Fibroblast of gingiva (primary cell): ENCODE measurements at regions not wholly inside any gene's neighbourhood (a gene's known extent, or its start where the extent isn't known, plus 50 kb on each side); places are given as distances from the start of the nearest gene placed in this dataset.

Experiments used
- DNase-seq: peaks from one replicate; pipeline ENCODE4 v3.0.0-alpha.2; 2011; ENCODE audit warnings: low read depth

GRCh38 chr1:38396606-38397005 is 350.0 kb upstream of the POU3F1 start:
- no peak for DNase-seq

GRCh38 chr1:38394303-38394702 is 347.7 kb upstream of the POU3F1 start:
- no peak for DNase-seq

GRCh38 chr1:38392861-38393260 is 346.3 kb upstream of the POU3F1 start:
- DNase-seq, result no peak

GRCh38 chr1:38381256-38381655 is 334.7 kb upstream of the POU3F1 start:
- no peak for DNase-seq

- DNase-seq, result no peak
These were observed 330.0 kb upstream of the POU3F1 start for GRCh38 chr1:38376577-38376976.

DNA sequence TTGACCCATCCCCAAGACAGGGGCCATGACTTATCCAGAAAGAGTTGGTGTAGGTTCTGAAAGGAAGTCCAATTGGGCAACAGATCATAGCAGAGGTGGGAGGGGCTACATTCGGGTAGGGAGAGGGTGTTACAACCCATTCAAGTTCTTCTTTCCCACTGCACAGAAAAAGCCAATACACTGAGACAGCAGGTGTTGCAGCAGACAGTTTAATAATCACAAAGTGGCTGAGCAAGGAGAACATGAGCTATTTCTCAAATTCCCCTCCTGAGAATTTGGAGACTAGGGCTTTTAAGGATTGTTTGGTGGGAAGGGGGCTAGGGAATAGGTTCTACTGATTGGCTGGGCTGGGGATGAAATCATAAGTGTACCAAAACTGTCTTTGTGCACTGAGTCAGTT is 328.4 kb upstream of the POU3F1 start:
- no peak for DNase-seq

- no peak for DNase-seq
These were observed 324.9 kb upstream of the POU3F1 start for GRCh38 chr1:38371505-38371844.

- DNase-seq, result no peak
These were observed 324.3 kb upstream of the POU3F1 start for GRCh38 chr1:38370716-38371504.

DNA sequence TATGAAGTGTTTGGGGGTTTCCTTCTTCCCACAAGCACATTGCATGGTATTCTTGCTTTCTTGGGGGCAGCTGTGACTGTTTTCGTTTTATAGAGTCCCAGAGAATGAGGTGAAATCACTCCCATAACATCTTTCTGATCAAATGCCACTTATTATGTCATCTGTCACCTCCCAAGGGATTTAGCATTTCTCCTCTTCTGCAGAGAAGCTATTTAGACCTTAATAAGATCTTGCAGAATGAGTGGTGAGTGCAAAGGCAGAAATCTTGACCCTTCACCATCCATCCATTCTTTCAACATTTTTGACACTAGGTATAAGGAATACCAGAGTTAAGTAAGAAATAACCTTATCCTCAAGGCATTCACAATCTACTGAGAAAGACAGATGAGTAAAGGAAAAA is 318.6 kb upstream of the POU3F1 start:
- DNase-seq, result no peak

DNA sequence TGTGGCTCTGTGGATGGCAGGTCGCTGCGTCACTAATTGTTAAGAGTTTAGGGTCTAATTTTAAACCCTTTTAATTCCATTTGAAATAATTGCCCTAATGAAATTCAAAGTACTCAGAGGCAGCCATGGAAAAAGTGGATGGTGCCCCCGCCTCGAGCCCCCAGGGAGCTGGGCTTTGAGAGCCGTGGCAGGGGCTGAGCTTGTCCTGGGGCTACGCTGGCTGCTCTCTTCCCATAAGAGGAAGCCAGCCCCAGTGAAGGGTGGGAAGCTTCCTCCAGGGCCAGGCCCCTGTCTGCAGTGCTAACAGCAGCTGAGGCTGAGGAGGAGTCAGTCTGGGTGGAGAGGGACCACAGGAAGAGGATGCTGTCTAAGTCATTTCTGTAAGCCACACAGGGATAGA is 315.0 kb upstream of the POU3F1 start:
- DNase-seq, result no peak

GRCh38 chr1:38360807-38361206 is 314.2 kb upstream of the POU3F1 start:
- DNase-seq, result no peak

- no peak for DNase-seq
These were observed 307.4 kb upstream of the POU3F1 start for GRCh38 chr1:38353956-38354355.

DNA sequence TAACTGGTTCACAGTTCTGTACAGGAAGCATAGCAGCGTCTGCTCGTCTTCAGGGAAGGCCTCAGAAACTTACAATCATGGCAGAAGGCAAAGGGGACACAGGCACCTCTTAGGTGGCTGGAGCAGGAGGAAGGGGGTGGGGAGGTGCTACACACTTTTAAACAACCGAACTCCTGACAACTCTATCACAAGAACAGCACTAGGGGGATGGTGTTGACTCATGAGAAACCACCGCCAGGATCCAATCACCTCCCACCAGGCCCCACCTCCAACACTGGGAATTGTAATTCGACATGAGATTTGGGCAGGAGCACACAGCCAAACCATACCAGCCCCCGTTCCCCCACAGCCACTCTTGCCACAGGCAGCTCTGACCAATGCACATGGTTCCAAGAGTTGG is 306.3 kb upstream of the POU3F1 start:
- no peak for DNase-seq

GRCh38 chr1:38347446-38348175 is 301.0 kb upstream of the POU3F1 start:
- DNase-seq, result no peak

GRCh38 chr1:38344716-38345115 is 298.1 kb upstream of the POU3F1 start:
- no peak for DNase-seq

DNA sequence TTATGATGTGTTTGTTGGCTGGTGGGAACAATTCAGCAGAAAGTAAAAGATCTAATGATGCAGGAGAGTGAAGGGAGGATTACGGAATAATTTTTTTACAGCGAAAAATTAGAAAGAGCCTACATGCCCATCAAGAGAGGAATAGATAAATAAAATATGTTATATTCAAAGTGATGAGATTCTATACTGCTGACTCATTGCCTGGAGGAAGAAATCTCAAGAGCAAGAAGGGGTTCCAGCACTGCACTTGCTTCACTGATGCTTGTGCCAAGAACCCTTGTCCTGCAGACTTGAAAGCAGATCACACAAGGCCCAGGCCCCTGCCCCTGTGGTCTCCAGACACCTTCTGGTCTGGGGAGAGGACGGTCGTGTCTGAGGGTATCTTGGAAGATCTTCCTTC is 295.1 kb upstream of the POU3F1 start:
- DNase-seq, result no peak

- DNase-seq, result no peak
These were observed 293.8 kb upstream of the POU3F1 start for GRCh38 chr1:38340409-38340808.

DNA sequence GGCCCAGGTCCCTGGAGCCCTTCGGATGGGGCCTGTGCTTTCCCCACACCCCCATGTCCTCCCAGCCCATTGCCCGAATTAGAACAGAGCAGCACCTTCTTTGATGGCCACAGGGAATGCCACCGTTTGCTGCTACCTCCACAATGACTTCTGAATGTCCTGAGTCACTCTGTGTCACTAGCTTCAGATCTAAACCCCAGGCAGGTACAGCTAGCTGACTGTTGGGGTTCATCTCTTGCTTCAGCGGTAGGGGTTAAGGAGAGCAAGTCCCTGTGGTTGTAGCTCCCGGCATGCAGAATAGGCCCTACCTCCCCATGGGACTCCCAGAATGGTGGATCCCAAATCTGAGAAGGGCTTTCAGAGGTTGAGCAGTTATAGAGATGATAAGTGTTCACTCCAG is 291.1 kb upstream of the POU3F1 start:
- DNase-seq, result no peak

- no peak for DNase-seq
These were observed 290.4 kb upstream of the POU3F1 start for GRCh38 chr1:38336961-38337360.

- DNase-seq, result no peak
These were observed 289.8 kb upstream of the POU3F1 start for GRCh38 chr1:38336301-38336923.

GRCh38 chr1:38334930-38335592 is 288.5 kb upstream of the POU3F1 start:
- no peak for DNase-seq

- no peak for DNase-seq
These were observed 286.2 kb upstream of the POU3F1 start for GRCh38 chr1:38332649-38333310.
